Stimulated activated naive CD8-positive, alpha-beta T cell treated with anti-CD3 and anti-CD28 coated beads, Interleukin-15, Interleukin-2, amounts not matched to agents 100 ng/mL and 50 ng/mL, for 24 hours (primary cell): ENCODE measurements at regions not wholly inside any gene's neighbourhood (a gene's known extent, or its start where the extent isn't known, plus 50 kb on each side); places are given as distances from the start of the nearest gene placed in this dataset.
"Not testable (repeated sequence)": the region's sequence is repeated elsewhere in the genome, so short reads cannot be mapped to it uniquely, and the experiment has no call there.

Experiments
- H3K27ac Mint-ChIP-seq: one replicate; pipeline ENCODE4 v1.8.0; 2021; ENCODE audit warnings: mild to moderate bottlenecking, mixed read lengths
- H3K27me3 Mint-ChIP-seq: one replicate; pipeline ENCODE4 v1.8.0; 2021; ENCODE audit warnings: mixed read lengths
- H3K36me3 Mint-ChIP-seq: one replicate; pipeline ENCODE4 v1.8.0; 2021; ENCODE audit warnings: low read depth, mixed read lengths
- H3K4me1 Mint-ChIP-seq: one replicate; pipeline ENCODE4 v1.8.0; 2021; ENCODE audit warnings: low read depth, mixed read lengths
- H3K4me3 Mint-ChIP-seq: one replicate; pipeline ENCODE4 v1.8.0; 2021; ENCODE audit warnings: mild to moderate bottlenecking, mixed read lengths
- H3K9me3 Mint-ChIP-seq: one replicate; pipeline ENCODE4 v1.8.0; 2021; ENCODE audit warnings: mixed read lengths

DNA sequence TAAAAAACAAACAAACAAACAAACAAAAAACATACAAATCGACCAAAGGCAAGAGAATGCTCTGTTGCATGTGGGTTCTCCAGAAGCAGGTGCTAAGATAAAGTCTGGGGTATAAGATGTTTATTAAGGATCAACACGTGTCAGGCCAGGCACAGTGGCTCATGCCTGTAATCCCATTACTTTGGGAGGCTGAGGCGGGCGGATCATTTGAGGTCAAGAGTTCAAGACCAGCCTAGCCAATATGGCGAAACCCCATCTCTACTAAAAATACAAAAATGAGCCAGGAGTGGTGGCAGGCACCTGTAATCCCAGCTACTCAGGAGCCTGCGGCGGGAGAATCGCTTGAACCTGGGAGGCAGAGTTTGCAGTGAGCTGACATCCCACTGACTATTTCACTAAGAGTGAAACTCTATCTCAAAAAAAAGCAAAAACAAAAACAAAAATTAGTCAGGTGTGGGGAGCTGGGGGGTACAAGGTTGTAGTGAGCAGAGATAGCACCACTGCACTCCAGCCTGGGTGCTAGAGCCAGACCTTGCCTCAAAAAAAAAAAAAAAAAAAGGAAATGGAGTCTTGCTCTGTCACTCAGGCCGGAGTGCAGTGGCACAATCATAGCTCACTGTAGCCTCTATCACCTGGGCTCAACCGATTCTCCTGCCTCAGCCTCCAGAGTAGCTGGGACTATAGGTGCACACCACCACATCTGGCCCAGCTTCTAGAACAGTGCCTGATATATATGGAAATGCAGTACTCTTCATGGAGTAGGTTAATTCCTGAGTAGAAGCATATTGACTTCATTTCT is 86.8 kb upstream of the JARID2 start:
- H3K27ac Mint-ChIP-seq: peak overlapping the region; percentile 5
- H3K9me3 Mint-ChIP-seq: no peaks in the 10 kb centered on the region

DNA sequence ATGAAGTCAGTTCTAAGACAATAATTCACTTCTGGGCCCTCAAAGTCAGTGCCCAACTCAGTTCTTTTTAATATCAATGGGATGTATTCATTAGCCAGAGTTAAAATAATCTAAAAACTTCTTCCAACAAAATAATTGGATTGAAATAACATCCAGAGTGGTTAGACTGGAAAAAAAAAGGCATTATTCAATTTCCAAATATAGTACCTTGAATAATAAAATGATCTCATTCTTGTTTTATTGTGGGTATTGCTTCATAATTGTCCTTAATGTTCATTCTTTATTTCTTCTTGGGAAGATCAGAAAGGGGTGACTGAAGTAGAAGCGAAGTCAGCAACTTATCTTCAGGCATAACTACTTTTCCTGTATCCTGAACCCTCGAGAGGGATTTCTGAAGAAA is 85.1 kb upstream of the JARID2 start:
- Mint-ChIP-seq H3K27me3 (no peaks in the 10 kb centered on the region), H3K36me3 (no peaks in the 10 kb centered on the region), H3K27ac (no peak overlapping the region), H3K4me1 (no peaks in the 10 kb centered on the region), H3K4me3 (no peak overlapping the region), H3K9me3 (no peaks in the 10 kb centered on the region)

More for the DNA sequence above, 86.8 kb upstream of the JARID2 start:
- H3K4me1 Mint-ChIP-seq: no peaks in the 10 kb centered on the region
- H3K36me3 Mint-ChIP-seq: no peaks in the 10 kb centered on the region
- no peaks in the 10 kb centered on the region for H3K27me3 Mint-ChIP-seq
- H3K4me3 Mint-ChIP-seq: no peak overlapping the region

DNA sequence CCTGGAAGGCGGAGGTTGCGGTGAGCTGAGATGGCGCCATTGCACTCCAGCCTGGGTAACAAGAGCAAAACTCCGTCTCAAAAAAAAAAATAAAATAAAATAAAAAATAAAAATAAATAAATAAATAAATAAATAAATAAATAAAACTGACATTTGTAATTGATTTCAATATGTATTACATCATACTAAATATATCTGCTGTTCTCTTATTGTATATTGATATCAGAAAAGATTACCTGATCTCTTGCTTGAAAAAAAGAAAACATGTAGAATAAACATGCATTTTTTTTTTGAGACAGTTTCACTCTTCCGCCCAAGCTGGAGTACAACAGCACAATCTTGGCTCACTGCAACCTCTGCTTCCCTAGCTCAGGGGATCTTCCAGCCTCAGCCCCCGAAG is 81.0 kb upstream of the JARID2 start:
- H3K27ac Mint-ChIP-seq, H3K9me3 Mint-ChIP-seq, H3K4me1 Mint-ChIP-seq, H3K36me3 Mint-ChIP-seq, H3K4me3 Mint-ChIP-seq, H3K27me3 Mint-ChIP-seq: not testable (repeated sequence)

DNA sequence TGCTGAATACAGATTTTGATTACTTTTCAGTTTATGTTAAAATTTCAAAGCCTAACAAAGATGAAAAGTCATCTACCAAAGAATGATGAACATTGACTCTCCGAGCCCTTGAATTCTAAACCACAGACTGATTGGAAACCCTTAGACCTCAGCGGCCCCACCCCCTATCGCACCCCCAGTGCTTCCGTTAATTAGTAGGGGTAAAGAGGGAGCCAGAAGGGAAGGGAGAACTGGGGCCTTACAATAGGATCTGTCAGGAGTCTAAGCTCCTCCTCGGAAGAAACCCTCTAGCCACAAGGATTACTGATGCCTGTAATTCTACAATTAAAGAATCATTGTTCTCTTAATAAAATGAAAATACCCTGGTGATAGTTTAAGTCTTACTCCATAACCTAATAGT is 79.7 kb upstream of the JARID2 start:
- Mint-ChIP-seq H3K27me3 (peaks cover 3% of the 10 kb centered on the region), H3K4me3 (no peak overlapping the region), H3K27ac (no peak overlapping the region), H3K9me3 (no peaks in the 10 kb centered on the region), H3K4me1 (no peaks in the 10 kb centered on the region), H3K36me3 (no peaks in the 10 kb centered on the region)

DNA sequence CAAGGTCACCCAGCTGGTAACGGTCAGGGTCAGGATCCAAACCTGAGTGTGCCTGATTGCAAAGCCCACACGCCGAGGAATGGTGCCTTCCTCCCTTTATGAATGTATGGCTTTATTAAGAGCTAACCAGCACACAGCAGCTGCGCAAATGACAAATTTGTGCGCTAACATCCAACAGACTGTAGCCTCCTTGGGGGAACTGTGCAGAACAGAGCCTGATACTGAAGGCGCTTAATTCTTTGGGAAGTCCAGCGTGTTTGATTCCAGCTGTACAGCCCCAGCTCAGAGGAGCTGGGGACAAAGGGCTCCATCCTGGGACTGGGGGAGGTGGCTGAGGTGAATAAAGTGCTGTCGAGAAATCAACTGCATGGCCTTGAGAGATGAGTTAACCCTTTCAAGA is 75.7 kb upstream of the JARID2 start:
- no peak overlapping the region for H3K27ac Mint-ChIP-seq
- H3K4me3 Mint-ChIP-seq: no peak overlapping the region
- H3K4me1 Mint-ChIP-seq: no peaks in the 10 kb centered on the region
- H3K27me3 Mint-ChIP-seq: peaks cover 3% of the 10 kb centered on the region
- no peaks in the 10 kb centered on the region for H3K36me3 Mint-ChIP-seq
- no peaks in the 10 kb centered on the region for H3K9me3 Mint-ChIP-seq

DNA sequence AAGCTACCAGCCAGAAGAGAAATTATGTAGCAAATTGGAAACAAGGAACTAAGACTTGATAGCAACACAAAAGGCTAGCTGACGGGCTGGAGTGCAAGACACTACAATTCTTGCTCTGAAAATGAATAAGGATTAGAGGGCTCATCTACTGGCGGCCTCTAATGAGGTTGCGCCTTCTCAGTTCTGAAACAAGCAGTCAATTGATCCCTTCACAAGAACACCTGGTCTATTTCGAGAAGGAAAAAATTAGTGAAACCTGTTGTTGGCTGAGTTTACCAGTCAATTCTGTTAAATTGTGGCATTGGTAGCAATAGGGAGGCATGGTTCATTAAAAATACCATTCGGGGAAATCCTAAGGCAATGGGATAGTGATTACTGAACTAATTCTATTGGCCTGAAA is 74.8 kb upstream of the JARID2 start:
- peaks cover 3% of the 10 kb centered on the region for H3K27me3 Mint-ChIP-seq
- no peaks in the 10 kb centered on the region for H3K9me3 Mint-ChIP-seq
- no peak overlapping the region for H3K27ac Mint-ChIP-seq
- no peaks in the 10 kb centered on the region for H3K4me1 Mint-ChIP-seq
- no peak overlapping the region for H3K4me3 Mint-ChIP-seq
- no peaks in the 10 kb centered on the region for H3K36me3 Mint-ChIP-seq

DNA sequence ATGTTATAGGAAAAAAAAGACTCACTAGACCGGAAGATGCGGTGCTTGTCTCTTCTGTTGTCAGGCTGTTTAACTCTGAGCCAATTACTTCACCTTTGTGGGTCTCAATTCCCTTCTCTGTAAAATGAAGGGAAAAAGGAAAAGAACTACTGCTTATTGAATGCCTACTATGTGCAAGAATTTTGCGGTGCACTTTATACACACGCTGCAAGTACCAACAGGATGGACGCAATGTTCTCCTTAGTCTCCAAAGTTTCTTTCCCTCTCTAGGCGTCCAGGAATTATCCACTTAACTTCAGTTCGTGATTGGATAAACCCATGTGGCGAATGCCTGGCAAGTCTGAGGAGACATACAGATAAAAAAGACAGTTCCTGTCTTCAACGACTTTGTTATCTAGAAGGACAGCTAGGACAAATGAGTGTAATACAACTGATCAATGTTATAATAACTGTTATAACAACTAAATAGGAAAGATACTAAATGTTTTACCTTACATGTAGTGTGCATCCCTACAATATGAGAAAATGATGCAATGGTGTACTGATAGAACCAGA is 69.0 kb upstream of the JARID2 start:
- Mint-ChIP-seq H3K4me1 (no peaks in the 10 kb centered on the region), H3K4me3 (no peak overlapping the region), H3K9me3 (no peaks in the 10 kb centered on the region), H3K27ac (no peak overlapping the region), H3K27me3 (no peaks in the 10 kb centered on the region), H3K36me3 (no peaks in the 10 kb centered on the region)

DNA sequence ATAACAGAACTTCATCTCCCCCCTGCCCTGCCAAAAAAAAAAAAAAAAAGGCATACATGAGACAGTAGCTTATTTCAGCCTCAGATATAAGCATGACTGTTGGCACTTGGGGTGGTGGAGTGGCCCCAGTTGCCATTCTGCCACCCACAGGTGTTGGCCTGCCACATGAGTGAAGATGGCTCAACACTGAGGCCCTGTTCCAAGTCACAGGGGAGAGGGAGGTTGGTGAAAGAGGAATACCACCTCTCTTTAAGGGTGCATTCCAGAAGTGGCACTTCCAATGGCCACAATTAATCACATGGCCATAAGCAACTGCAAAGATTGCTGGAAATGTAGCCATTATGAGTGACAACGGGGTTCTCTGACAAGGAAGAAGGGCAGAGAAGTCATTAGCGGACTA is 61.9 kb upstream of the JARID2 start:
- H3K27ac Mint-ChIP-seq: peak overlapping the region; percentile 88
- H3K36me3 Mint-ChIP-seq: no peaks in the 10 kb centered on the region
- no peaks in the 10 kb centered on the region for H3K9me3 Mint-ChIP-seq
- no peak overlapping the region for H3K4me3 Mint-ChIP-seq
- H3K27me3 Mint-ChIP-seq: no peaks in the 10 kb centered on the region
- peaks cover 20% of the 10 kb centered on the region for H3K4me1 Mint-ChIP-seq

DNA sequence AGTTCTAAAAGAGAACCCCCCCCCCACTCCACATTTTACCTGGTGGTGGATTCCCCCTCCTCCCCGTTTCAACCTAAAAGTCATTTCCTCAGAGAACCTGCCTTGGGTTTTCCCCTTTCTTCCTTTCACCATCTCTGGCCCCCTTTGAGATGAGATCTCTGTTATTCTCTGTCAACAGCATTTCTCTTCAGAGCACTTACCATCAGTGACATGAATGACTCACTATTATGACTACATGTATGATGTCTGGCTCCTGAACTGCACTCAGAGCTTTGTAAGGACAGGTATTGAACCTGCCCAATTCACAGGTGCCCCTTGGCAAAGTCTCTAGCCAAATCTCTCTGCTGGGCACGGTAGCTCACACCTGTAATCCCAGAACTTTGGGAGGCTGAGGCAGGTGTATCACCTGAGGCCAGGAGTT is 61.4 kb upstream of the JARID2 start:
- Mint-ChIP-seq H3K27ac (peak overlapping the region; percentile 88), H3K36me3 (no peaks in the 10 kb centered on the region), H3K4me1 (peaks cover 20% of the 10 kb centered on the region), H3K4me3 (peak overlapping the region; percentile 11), H3K27me3 (no peaks in the 10 kb centered on the region), H3K9me3 (no peaks in the 10 kb centered on the region)

DNA sequence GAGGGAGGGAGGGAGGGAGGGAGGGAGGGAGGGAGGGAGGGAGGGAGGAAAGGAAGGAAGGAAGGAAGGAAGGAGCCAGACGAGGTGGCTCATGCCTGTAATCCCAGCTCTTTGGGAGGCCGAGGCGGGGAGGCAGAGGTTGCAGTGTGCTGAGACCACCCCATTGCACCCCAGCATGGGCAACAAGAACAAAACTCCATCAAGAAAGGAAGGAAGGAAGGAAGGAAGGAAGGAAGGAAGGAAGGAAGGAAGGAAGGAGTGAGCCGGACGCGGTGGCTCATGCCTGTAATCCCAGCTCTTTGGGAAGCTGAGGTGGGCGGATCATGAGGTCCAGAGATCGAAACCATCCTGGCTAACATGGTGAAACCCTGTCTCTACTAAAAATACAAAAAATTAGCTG is 60.8 kb upstream of the JARID2 start:
- H3K36me3 Mint-ChIP-seq, H3K4me3 Mint-ChIP-seq, H3K9me3 Mint-ChIP-seq, H3K27me3 Mint-ChIP-seq: not testable (repeated sequence)
- Mint-ChIP-seq H3K4me1 (peaks cover 20% of the 10 kb centered on the region), H3K27ac (peak overlapping the region; percentile 88)

DNA sequence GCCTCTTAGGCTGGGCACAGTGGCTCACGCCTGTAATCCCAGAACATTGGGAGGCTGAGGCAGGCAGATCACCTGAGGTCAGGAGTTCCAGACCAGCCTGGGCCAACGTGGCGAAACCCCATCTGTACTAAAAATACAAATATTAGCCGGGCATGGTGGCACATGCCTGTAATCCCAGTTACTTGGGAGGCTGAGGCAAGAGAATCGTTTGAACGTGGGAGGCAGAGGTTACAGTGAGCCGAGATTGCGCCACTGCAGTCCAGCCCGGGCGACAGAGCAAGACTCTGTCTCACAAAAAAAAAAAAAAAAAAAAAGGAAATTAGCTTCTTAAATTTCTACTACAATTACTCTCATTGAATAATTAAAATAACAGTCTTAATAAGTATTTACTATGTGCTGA is 52.4 kb upstream of the JARID2 start:
- not testable (repeated sequence) for H3K4me3 Mint-ChIP-seq, H3K27me3 Mint-ChIP-seq, H3K36me3 Mint-ChIP-seq, H3K9me3 Mint-ChIP-seq, H3K4me1 Mint-ChIP-seq, H3K27ac Mint-ChIP-seq

DNA sequence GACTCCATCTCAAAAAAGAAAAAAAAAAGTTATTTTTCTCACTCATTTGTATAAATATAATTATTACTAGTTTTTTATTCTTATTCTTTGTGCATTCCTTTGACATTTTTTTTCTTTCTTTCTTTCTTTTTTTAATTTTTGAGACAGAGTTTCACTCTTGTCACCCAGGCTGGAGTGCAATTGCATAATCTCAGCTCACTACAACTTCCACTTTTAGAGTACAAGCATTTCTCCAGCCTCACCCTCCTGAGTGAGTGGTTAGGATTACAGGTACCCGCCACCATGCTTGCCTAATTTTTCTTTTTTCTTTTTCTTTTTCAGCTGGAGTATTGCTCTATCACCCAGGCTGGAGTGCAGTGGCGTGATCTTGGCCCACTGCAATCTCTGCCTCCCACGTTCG is 51.4 kb upstream of the JARID2 start:
- H3K27me3 Mint-ChIP-seq: no peaks in the 10 kb centered on the region
- H3K9me3 Mint-ChIP-seq: no peaks in the 10 kb centered on the region
- no peaks in the 10 kb centered on the region for H3K36me3 Mint-ChIP-seq
- no peak overlapping the region for H3K27ac Mint-ChIP-seq
- H3K4me3 Mint-ChIP-seq: no peak overlapping the region
- no peaks in the 10 kb centered on the region for H3K4me1 Mint-ChIP-seq
